Caco-2 (cell line): ENCODE measurements at regions not wholly inside any gene's neighbourhood (a gene's known extent, or its start where the extent isn't known, plus 50 kb on each side); places are given as distances from the start of the nearest gene placed in this dataset.
"Not testable (repeated sequence)": the region's sequence is repeated elsewhere in the genome, so short reads cannot be mapped to it uniquely, and the experiment has no call there.

Experiments
- BruUV-seq: library from RNA; stranded (reverse); fragments of 400-500 nt; replicated peaks from 2 replicates; lab custom pipeline; 2021; lab: Mats Ljungman, UMichigan
- CTCF ChIA-PET: fragments of 300-600 bp; sonication (Branson Sonifier 250); formaldehyde crosslinking; loops from one replicate; lab custom pipeline; 2022; ENCODE audit warnings: antibody characterized with exemption; lab: Charles Lee
- POLR2A ChIA-PET: fragments of 300-600 bp; sonication (Branson Sonifier 250); formaldehyde crosslinking; loops from one replicate; lab custom pipeline; 2022; ENCODE audit warnings: antibody characterized with exemption; lab: Charles Lee
- DNase-seq, 2 experiments: peaks; one replicate each; pipeline versions ENCODE4 v3.0.0 to v3.0.0-alpha.2; 2020 to 2022
- H3K27me3 ChIP-seq: replicated peaks from 2 replicates; pipeline ENCODE4 v1.6.0; 2011; ENCODE audit warnings: low read length; ENCODE audit not compliant: control insufficient read depth, insufficient read depth
- H3K36me3 ChIP-seq: 2 replicates; pipeline ENCODE4 v1.5.1; 2011; ENCODE audit warnings: low read length; ENCODE audit not compliant: control insufficient read depth, insufficient read depth
- H3K4me1 ChIP-seq: fragments of 250-450 bp; sonication (Bioruptor Pico); 2 replicates; pipeline ENCODE4 v1.5.1; 2020; ENCODE audit warnings: mild to moderate bottlenecking
- H3K4me3 ChIP-seq: 2 replicates; pipeline ENCODE4 v1.5.1; 2011; ENCODE audit warnings: low read depth, mild to moderate bottlenecking, control low read depth, low read length
- H3K9me3 ChIP-seq: fragments of 250-450 bp; sonication (Bioruptor Pico); 2 replicates; pipeline ENCODE4 v1.5.1; 2020; ENCODE audit warnings: mild to moderate bottlenecking, moderate library complexity
- H3K27ac Mint-ChIP-seq: one replicate; pipeline ENCODE4 v1.8.0; 2022; ENCODE audit warnings: mixed read lengths; ENCODE audit not compliant: unreplicated experiment
- H3K27me3 Mint-ChIP-seq: one replicate; pipeline ENCODE4 v1.8.0; 2022; ENCODE audit warnings: mixed read lengths; ENCODE audit not compliant: insufficient read depth, unreplicated experiment
- H3K36me3 Mint-ChIP-seq: one replicate; pipeline ENCODE4 v1.8.0; 2022; ENCODE audit warnings: mild to moderate bottlenecking, mixed read lengths; ENCODE audit not compliant: insufficient read depth, unreplicated experiment
- H3K4me1 Mint-ChIP-seq: one replicate; pipeline ENCODE4 v1.8.0; 2022; ENCODE audit warnings: low read depth, mixed read lengths; ENCODE audit not compliant: unreplicated experiment
- H3K4me3 Mint-ChIP-seq: one replicate; pipeline ENCODE4 v1.8.0; 2022; ENCODE audit warnings: mild to moderate bottlenecking, moderate library complexity, mixed read lengths; ENCODE audit not compliant: unreplicated experiment
- H3K9me3 Mint-ChIP-seq: one replicate; pipeline ENCODE4 v1.8.0; 2022; ENCODE audit warnings: mixed read lengths; ENCODE audit not compliant: unreplicated experiment
- intact Hi-C: fragments of 100-400 bp; cut with micrococcal nuclease; formaldehyde crosslinking; loops from one replicate; pipeline ENCODE4 v1.10.0; 2022; ENCODE audit not compliant: unreplicated experiment

- H3K4me1 Mint-ChIP-seq, H3K4me3 ChIP-seq, DNase-seq, H3K27me3 ChIP-seq, H3K36me3 Mint-ChIP-seq, BruUV-seq, H3K9me3 Mint-ChIP-seq, H3K27ac Mint-ChIP-seq, H3K4me3 Mint-ChIP-seq, H3K4me1 ChIP-seq, POLR2A ChIA-PET, H3K36me3 ChIP-seq, CTCF ChIA-PET, H3K27me3 Mint-ChIP-seq, H3K9me3 ChIP-seq, intact Hi-C loops: not testable (repeated sequence)
These were observed 57.8 kb downstream of the NPIPB11 start for GRCh38 chr16:29348748-29349147.

GRCh38 chr16:29348123-29348690 lies 58.3 kb downstream of the NPIPB11 start:
- BruUV-seq, POLR2A ChIA-PET, H3K9me3 ChIP-seq, H3K27ac Mint-ChIP-seq, H3K9me3 Mint-ChIP-seq, H3K27me3 ChIP-seq, H3K4me3 ChIP-seq, H3K4me1 ChIP-seq, CTCF ChIA-PET, H3K36me3 Mint-ChIP-seq, intact Hi-C loops, H3K4me3 Mint-ChIP-seq, H3K4me1 Mint-ChIP-seq, H3K27me3 Mint-ChIP-seq, DNase-seq, H3K36me3 ChIP-seq: not testable (repeated sequence)

GRCh38 chr16:29346796-29347580 lies 59.5 kb downstream of the NPIPB11 start:
- H3K9me3 Mint-ChIP-seq, BruUV-seq, H3K27ac Mint-ChIP-seq, H3K4me1 ChIP-seq, CTCF ChIA-PET, H3K4me3 ChIP-seq, H3K27me3 Mint-ChIP-seq, H3K4me3 Mint-ChIP-seq, H3K4me1 Mint-ChIP-seq, intact Hi-C loops, DNase-seq, H3K9me3 ChIP-seq, H3K27me3 ChIP-seq, H3K36me3 Mint-ChIP-seq, POLR2A ChIA-PET, H3K36me3 ChIP-seq: not testable (repeated sequence)

GRCh38 chr16:29346203-29346602 lies 60.3 kb downstream of the NPIPB11 start:
- CTCF ChIA-PET: not testable (repeated sequence)

GRCh38 chr16:29342937-29343336 lies 63.6 kb downstream of the NPIPB11 start:
- intact Hi-C loops, DNase-seq, H3K9me3 Mint-ChIP-seq, H3K27ac Mint-ChIP-seq, CTCF ChIA-PET, BruUV-seq, POLR2A ChIA-PET, H3K4me1 Mint-ChIP-seq, H3K4me3 ChIP-seq, H3K27me3 Mint-ChIP-seq, H3K36me3 ChIP-seq, H3K27me3 ChIP-seq, H3K9me3 ChIP-seq, H3K36me3 Mint-ChIP-seq, H3K4me1 ChIP-seq, H3K4me3 Mint-ChIP-seq: not testable (repeated sequence)

More at GRCh38 chr16:29346203-29346602, 60.3 kb downstream of the NPIPB11 start:
- H3K27me3 ChIP-seq, H3K4me1 ChIP-seq, H3K9me3 Mint-ChIP-seq, H3K27me3 Mint-ChIP-seq, H3K4me3 Mint-ChIP-seq, intact Hi-C loops, H3K9me3 ChIP-seq, H3K4me3 ChIP-seq, H3K36me3 Mint-ChIP-seq, DNase-seq, BruUV-seq, POLR2A ChIA-PET, H3K4me1 Mint-ChIP-seq, H3K36me3 ChIP-seq, H3K27ac Mint-ChIP-seq: not testable (repeated sequence)

- H3K36me3 Mint-ChIP-seq, H3K27me3 Mint-ChIP-seq, H3K27ac Mint-ChIP-seq, H3K4me1 Mint-ChIP-seq, H3K9me3 ChIP-seq, H3K4me3 Mint-ChIP-seq, H3K27me3 ChIP-seq, POLR2A ChIA-PET, H3K9me3 Mint-ChIP-seq, H3K36me3 ChIP-seq, DNase-seq, H3K4me3 ChIP-seq, H3K4me1 ChIP-seq, BruUV-seq, CTCF ChIA-PET, intact Hi-C loops: not testable (repeated sequence)
These were observed 65.6 kb downstream of the NPIPB11 start for GRCh38 chr16:29340779-29341438.
